GM12864 (cell line): ENCODE measurements at regions not wholly inside any gene's neighbourhood (a gene's known extent, or its start where the extent isn't known, plus 50 kb on each side); places are given as distances from the start of the nearest gene placed in this dataset.

Experiments used
- DNase-seq: peaks from one replicate; pipeline ENCODE4 v3.0.0-alpha.2; 2011; ENCODE audit warnings: low read depth
- H3K4me3 ChIP-seq: 2 replicates; pipeline ENCODE4 v1.5.1; 2011; ENCODE audit warnings: mild to moderate bottlenecking, low read depth, low read length, control low read depth
- CTCF ChIP-seq: IDR thresholded peaks from 2 replicates; pipeline ENCODE4 v1.5.1; 2011; ENCODE audit warnings: low read depth, mild to moderate bottlenecking, moderate library complexity, low read length, control low read depth, inconsistent platforms; ENCODE audit errors: missing control alignments

GRCh38 chr11:80023386-80023785 is 582.6 kb upstream of the TENM4 start:
- no peak overlapping the region for H3K4me3 ChIP-seq
- no peak for DNase-seq
- TF ChIP-seq CTCF: no peak

GRCh38 chr11:80010536-80010935 is 569.7 kb upstream of the TENM4 start:
- no peak for TF ChIP-seq CTCF
- no peak overlapping the region for H3K4me3 ChIP-seq
- no peak for DNase-seq

GRCh38 chr11:80009081-80009480 is 568.3 kb upstream of the TENM4 start:
- no peak for DNase-seq
- no peak for TF ChIP-seq CTCF
- no peak overlapping the region for H3K4me3 ChIP-seq

DNA sequence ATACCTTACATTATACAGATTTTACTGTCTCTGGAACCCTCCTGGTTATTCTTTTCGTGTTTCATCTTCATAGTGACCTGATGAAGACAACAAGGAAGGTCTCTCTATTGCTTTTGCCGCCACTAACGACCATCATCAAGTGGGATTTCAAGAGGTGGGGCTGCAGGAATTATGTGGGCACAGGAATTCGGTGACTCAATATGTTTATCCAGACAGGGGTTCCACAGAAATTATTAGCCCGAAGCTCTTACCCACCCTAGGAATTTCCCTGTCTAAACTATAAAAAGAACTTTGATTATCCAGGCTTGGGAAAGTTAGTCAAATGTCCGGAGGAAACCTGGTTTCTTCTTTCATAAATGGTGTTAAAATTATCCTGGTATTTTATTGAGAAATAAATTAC is 566.8 kb upstream of the TENM4 start:
- H3K4me3 ChIP-seq: no peak overlapping the region
- DNase-seq: no peak
- TF ChIP-seq CTCF: no peak

GRCh38 chr11:79990141-79990540 is 549.3 kb upstream of the TENM4 start:
- H3K4me3 ChIP-seq: no peak overlapping the region
- no peak for TF ChIP-seq CTCF
- no peak for DNase-seq

GRCh38 chr11:79982185-79982584 is 541.4 kb upstream of the TENM4 start:
- TF ChIP-seq CTCF: no peak
- DNase-seq: no peak
- no peak overlapping the region for H3K4me3 ChIP-seq

DNA sequence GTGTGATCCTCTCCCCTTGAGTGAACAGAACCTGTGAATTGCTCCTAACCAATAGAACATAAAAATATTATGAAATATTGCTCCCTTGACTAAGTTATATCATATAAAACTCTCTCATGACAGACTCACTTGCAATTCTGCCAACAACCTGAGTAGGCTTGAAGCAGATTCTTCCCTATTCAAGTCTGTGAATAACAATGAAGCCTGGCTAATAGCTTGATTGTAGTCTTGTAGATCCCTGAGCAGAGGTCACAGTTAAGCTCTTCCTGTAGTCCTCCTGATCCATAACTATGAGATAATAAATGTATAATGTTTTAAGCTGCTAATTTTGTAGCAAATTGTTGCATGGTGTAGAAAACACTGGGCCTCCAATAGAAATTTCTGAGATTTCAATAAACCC is 540.1 kb upstream of the TENM4 start:
- TF ChIP-seq CTCF: no peak
- no peak for DNase-seq
- H3K4me3 ChIP-seq: no peak overlapping the region
